Heart right ventricle (tissue), 16 donors: ENCODE measurements at regions not wholly inside any gene's neighbourhood (a gene's known extent, or its start where the extent isn't known, plus 50 kb on each side); places are given as distances from the start of the nearest gene placed in this dataset.

Experiments used
- ATAC-seq, 8 donors: fragments of 200-7000 bp; cut with Tn5 transposase; one replicate each; pipeline ENCODE4 v1.9.1; 2020; ENCODE audit warnings: mild to moderate bottlenecking in 8 of 8, moderate library complexity in 8 of 8, moderate number of reproducible peaks in 1 of 8
- DNase-seq, 2 donors: peaks; one replicate each; pipeline ENCODE4 v3.0.0-alpha.2; 2020
- H3K27ac ChIP-seq, 10 donors: fragments of 200-600 bp; sonication (generic) in 2 of 10; one replicate each; pipeline versions ENCODE4 v1.5.0 to v1.8.0; 2020 to 2022; ENCODE audit warnings: mild to moderate bottlenecking in 3 of 10
- H3K27me3 ChIP-seq, 7 donors: fragments of 200-600 bp; one replicate each; pipeline ENCODE4 v1.8.0; 2021 to 2022; ENCODE audit warnings: mild to moderate bottlenecking in 2 of 7
- H3K36me3 ChIP-seq, 9 donors: fragments of 200-600 bp; sonication (generic) in 1 of 9; one replicate each; pipeline versions ENCODE4 v1.5.0 to v1.8.0; 2020 to 2022; ENCODE audit warnings: mild to moderate bottlenecking in 2 of 9
- H3K4me1 ChIP-seq, 9 donors: fragments of 200-600 bp; sonication (generic) in 1 of 9; one replicate each; pipeline versions ENCODE4 v1.5.0 to v1.8.0; 2020 to 2022; ENCODE audit warnings: mild to moderate bottlenecking in 4 of 9
- H3K4me3 ChIP-seq, 10 donors: fragments of 200-600 bp; sonication (generic) in 2 of 10; one replicate each; pipeline versions ENCODE4 v1.5.0 to v1.8.0; 2020 to 2022; ENCODE audit warnings: mild to moderate bottlenecking in 7 of 10, moderate library complexity in 2 of 10
- H3K9me3 ChIP-seq, 11 donors: fragments of 200-600 bp in 10 of 11; sonication (generic) in 2 of 11; one replicate each; pipeline versions ENCODE4 v1.5.0 to v1.8.0; 2013 to 2022; ENCODE audit warnings: mild to moderate bottlenecking in 2 of 11, control low read depth in 1 of 11, moderate library complexity in 1 of 11
- WGBS, 2 donors: extraction: QIAGEN DNeasy Blood & Tissue Kit; methylation state at CpG; one replicate each; pipeline ENCODE4 v1.1.7; 2013; ENCODE audit warnings: inconsistent platforms in 1 of 2; 5-methylcytosine and 5-hydroxymethylcytosine counted together
- intact Hi-C, 10 donors: fragments of 100-400 bp; cut with DNase I; formaldehyde crosslinking; loops; one replicate each; pipeline versions ENCODE4 v1.11.1 to v1.14.2; 2022
- TF ChIP-seq, protein P1 (sequence below), 9 donors: fragments of 200-600 bp; sonication (generic) in 2 of 9; IDR thresholded peaks; one replicate each; pipeline versions ENCODE4 v1.5.0 to v1.8.0; 2021 to 2022; ENCODE audit warnings: antibody characterized with exemption in 9 of 9, mild to moderate bottlenecking in 5 of 9, moderate library complexity in 1 of 9
- donor health status: Arrhythmogenic right ventricular cardiomyopathy.
- donor health status: ischemic (EF 13 %, LVEDD 7.1; RV severe dilation, severe dysfunction).
- donor health status: healthy with polysubstance abuse.
- donor health status: DM: no; HTN: yes; CAD: no.
- donor health status: DM: no; HTN: no; CAD: no.
- donor health status: ischemic (EF 25% LVEDD 6.9; RV normal size, moderate dysfunction).
- donor health status: ischemic (EF 25% LVEDD 5.7; RV mildly dilated, moderate dysfunction).
- donor health status: healthy.
- donor health status: DM: yes; HTN: yes; CAD: no.
- donor health status: Ischemic cardiomyopathy.
- donor health status: ischemic (EF 35%, LVEDD 5.7; RV mildly dilated, moderate dysfunction).
- donor health status: nonischemic (EF 11% LVEDD 7.7; RV severe dilation, severe dysfunction).
- donor health status: DM: yes; HTN: yes; CAD: no.
- donor health status: PGD.
- donor health status: ischemic (EF 29% LVEDD 5.4; RV normal size, mild dysfunction).
- donor health status: nonischemic (EF 23%, LVEDD 6.1; RV moderate dilation, normal function).

DNA sequence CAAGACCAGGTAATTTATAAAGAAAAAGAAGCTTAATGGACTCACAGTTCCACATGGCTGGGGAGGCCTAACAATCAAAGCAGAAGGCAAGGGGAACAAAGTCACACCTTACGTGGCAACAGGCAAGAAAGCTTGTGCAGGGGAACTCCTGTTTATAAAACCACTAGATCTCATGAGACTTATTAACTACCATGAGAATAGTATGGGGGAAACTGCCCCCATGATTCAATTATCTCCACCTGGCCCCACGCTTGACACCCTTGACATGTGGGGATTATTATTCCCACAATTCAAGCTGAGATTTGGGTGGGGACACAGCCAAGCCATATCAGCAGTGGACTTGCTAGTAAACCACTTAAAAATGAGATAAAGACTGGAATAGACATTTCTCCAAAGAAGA, 451.7 kb downstream of the DNAJB9 start:
- 75 to 78% methylated on average over 2 of the region's 2 CpGs for WGBS, 2 donors
- intact Hi-C loops, result no loop called here
- Histone ChIP-seq H3K4me1 (no peaks in the 10 kb centered on the region), H3K9me3 (peaks cover 0 to 12% (median 0%) of the 10 kb centered on the region in 11 donors), H3K4me3 (no peak overlapping the region), H3K27ac (no peak overlapping the region), H3K27me3 (no peaks in the 10 kb centered on the region), H3K36me3 (no peaks in the 10 kb centered on the region)
- TF ChIP-seq, protein P1, sequence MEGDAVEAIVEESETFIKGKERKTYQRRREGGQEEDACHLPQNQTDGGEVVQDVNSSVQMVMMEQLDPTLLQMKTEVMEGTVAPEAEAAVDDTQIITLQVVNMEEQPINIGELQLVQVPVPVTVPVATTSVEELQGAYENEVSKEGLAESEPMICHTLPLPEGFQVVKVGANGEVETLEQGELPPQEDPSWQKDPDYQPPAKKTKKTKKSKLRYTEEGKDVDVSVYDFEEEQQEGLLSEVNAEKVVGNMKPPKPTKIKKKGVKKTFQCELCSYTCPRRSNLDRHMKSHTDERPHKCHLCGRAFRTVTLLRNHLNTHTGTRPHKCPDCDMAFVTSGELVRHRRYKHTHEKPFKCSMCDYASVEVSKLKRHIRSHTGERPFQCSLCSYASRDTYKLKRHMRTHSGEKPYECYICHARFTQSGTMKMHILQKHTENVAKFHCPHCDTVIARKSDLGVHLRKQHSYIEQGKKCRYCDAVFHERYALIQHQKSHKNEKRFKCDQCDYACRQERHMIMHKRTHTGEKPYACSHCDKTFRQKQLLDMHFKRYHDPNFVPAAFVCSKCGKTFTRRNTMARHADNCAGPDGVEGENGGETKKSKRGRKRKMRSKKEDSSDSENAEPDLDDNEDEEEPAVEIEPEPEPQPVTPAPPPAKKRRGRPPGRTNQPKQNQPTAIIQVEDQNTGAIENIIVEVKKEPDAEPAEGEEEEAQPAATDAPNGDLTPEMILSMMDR (IDR thresholded peaks at IDR 0.05), result no peak
- ATAC-seq (no peak), DNase-seq (no peak)

DNA sequence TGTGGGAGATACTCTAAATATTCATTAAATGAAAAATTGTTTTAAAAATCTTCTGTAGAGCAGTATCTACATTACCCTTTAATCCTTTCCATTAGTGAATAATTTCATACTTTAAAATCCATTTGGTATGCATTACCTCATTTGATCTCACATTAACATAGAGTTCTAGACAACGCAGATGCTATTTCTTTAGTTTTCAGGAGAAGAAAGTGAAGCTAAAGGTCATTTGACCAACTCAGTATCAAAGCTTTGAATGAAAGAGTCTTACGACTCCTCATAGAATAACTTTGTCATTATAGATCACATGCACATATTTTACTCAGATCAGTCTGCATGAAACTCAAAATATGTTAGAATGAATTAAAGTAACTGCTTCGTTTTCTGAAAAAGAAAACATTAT, 460.2 kb downstream of the DNAJB9 start:
- Histone ChIP-seq H3K4me3 (no peak overlapping the region), H3K36me3 (no peaks in the 10 kb centered on the region), H3K4me1 (no peaks in the 10 kb centered on the region), H3K27me3 (no peaks in the 10 kb centered on the region), H3K9me3 (peaks cover 0 to 12% (median 0%) of the 10 kb centered on the region in 11 donors), H3K27ac (no peak overlapping the region)
- 83 to 92% methylated on average over 3 of the region's 3 CpGs for WGBS, 2 donors
- TF ChIP-seq, protein P1 (IDR thresholded peaks at IDR 0.05), result no peak
- ATAC-seq, result no peak
- intact Hi-C loops, result no loop called here
- no peak for DNase-seq

DNA sequence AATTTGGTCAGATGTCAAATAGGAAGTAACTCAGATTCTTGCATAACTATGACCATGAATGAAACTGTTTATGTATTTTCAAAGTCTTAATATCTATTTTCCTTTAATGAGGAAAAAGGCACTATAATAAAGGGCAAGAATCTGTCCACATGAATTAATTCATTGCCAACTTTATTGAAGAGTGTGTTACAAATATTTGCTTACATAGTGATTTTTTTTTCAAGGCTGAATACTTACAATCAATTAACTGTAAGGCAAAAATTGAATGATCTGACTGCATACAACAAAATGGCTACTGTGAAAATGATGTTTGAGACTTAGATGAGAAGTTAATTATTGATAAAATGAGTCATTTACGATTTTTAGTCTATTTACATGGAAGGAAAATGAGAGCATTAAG, 475.0 kb downstream of the DNAJB9 start:
- no peaks in the 10 kb centered on the region for H3K27me3 ChIP-seq
- intact Hi-C loops, result no loop called here
- H3K9me3 ChIP-seq, result peaks cover 0 to 31% (median 4%) of the 10 kb centered on the region in 11 donors
- DNase-seq (no peak), ATAC-seq (no peak)
- H3K4me1 ChIP-seq, result no peaks in the 10 kb centered on the region
- 59 to 66% methylated on average over 1 of the region's 1 CpG for WGBS, 2 donors
- no peak overlapping the region for H3K27ac ChIP-seq
- no peak overlapping the region for H3K4me3 ChIP-seq
- no peaks in the 10 kb centered on the region for H3K36me3 ChIP-seq
- TF ChIP-seq, protein P1 (IDR thresholded peaks at IDR 0.05), result no peak

DNA sequence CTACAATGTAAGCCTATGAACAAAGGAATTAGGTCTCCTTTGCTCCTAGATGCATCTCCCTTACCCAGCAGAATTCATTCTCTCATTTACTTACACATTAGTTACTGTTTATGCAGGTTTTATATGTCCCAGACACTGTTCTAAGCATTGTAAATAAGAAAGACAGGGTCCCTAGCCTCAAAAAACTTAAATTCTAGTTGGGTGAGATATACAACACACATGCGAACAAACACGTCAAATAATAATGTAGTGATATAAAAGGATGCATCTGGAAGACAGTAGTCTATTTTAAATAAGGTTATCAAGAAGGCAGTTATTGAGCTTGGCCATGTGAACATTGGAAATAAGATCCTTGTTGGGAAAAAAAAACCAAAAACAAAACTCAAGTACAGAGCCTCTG, 479.7 kb downstream of the DNAJB9 start:
- H3K9me3 ChIP-seq, result no peaks in the 10 kb centered on the region
- TF ChIP-seq, protein P1 (IDR thresholded peaks at IDR 0.05), result no peak
- H3K4me1 ChIP-seq, result no peaks in the 10 kb centered on the region
- WGBS, 2 donors, result 89 to 96% methylated on average over 2 of the region's 2 CpGs
- intact Hi-C loops, result no loop called here
- H3K27me3 ChIP-seq, result no peaks in the 10 kb centered on the region
- H3K36me3 ChIP-seq, result no peaks in the 10 kb centered on the region
- DNase-seq (no peak), ATAC-seq (no peak)
- no peak overlapping the region for H3K4me3 ChIP-seq
- no peak overlapping the region for H3K27ac ChIP-seq

DNA sequence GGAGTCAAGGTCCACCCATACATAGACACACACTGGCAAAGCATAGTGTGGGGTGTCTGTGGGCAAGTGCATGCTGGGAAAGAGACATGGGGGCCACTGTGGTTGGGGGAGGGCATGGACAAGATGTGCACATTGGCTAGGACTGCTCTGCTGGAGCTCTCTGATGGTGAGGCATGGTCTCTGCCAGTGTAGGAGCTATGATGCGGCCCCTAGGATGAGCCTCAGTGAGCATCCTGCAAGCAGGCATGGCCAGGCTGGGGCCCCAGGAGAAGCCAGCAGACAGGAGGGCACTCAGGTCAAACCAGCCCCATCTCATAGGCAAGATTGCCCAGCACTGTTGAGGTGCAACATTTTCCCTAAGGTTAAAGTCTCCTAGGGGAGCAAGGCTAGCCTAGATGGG, 489.4 kb downstream of the DNAJB9 start:
- Histone ChIP-seq H3K4me1 (no peaks in the 10 kb centered on the region), H3K36me3 (no peaks in the 10 kb centered on the region), H3K4me3 (no peak overlapping the region), H3K9me3 (no peaks in the 10 kb centered on the region), H3K27me3 (no peaks in the 10 kb centered on the region), H3K27ac (no peak overlapping the region)
- ATAC-seq (no peak), DNase-seq (no peak)
- TF ChIP-seq, protein P1 (IDR thresholded peaks at IDR 0.05), result no peak
- WGBS, 2 donors, result 91 to 94% methylated on average over 1 of the region's 1 CpG
- intact Hi-C loops, result no loop called here
